ENCODE measurements at regions not wholly inside any gene's neighbourhood (a gene's known extent, or its start where the extent isn't known, plus 50 kb on each side); places are given as distances from the start of the nearest gene placed in this dataset.
"Not testable (repeated sequence)": the region's sequence is repeated elsewhere in the genome, so short reads cannot be mapped to it uniquely, and the experiment has no call there.

DNA sequence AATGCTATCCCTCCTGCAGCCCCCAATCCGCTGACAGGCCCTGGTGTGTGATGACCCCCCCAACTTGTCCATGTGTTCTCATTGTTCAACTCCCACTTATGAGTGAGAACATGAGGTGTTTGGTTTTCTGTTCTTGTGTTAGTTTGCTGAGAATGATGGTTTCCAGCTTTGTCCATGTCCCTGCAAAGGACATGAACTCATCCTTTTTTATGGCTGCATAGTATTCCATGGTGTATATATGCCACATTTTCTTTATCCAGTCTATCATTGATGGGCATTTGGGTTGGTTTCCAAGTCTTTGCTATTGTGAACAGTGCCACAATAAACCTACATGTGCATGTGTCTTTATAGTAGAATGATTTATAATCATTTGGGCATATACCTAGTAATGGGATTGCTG is 131.9 kb upstream of the MTPN start:
- H3K4me1 ChIP-seq (ENCODE audit: control insufficient read depth, insufficient read depth, low read length); H3K27ac ChIP-seq (ENCODE audit: low read length); H3K9me3 ChIP-seq (ENCODE audit: control insufficient read depth in 2 of 2, low read length in 2 of 2); H3K4me3 ChIP-seq (ENCODE audit: low read length in 2 of 2); H3K27me3 ChIP-seq (ENCODE audit: control insufficient read depth in 1 of 2, insufficient read depth in 2 of 2, low read length in 2 of 2); H3K36me3 ChIP-seq (ENCODE audit: control insufficient read depth in 2 of 2, insufficient read depth in 2 of 2, low read length in 2 of 2); H3K9ac ChIP-seq (ENCODE audit: low read length in 2 of 2): not testable (repeated sequence)

DNA sequence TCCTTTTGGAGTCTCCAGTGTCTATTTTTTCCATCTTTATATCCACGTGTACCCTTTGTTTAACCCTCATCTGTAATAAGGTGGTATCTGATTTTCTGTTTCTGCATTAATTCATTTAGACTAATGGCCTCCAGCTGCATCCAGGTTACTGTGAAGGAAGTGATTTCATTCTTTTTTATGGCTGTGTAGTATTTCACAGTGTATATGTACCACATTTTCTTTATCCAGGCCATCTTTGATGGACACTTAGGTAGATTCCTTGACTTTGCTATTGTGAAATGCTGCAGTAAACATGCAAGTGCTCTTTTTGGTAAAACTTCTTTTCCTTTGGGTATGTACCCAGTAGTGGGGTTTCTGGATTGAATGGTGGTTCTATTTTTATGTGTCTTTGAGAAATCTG is 128.0 kb upstream of the MTPN start:
- Histone ChIP-seq H3K4me1 (ENCODE audit: control insufficient read depth, insufficient read depth, low read length) (no peaks in the 10 kb centered on the region), H3K9me3 (ENCODE audit: control insufficient read depth in 2 of 2, low read length in 2 of 2) (peaks cover 0 to 3% of the 10 kb centered on the region in 2 donors), H3K9ac (ENCODE audit: low read length in 2 of 2) (no peak overlapping the region), H3K36me3 (ENCODE audit: control insufficient read depth in 2 of 2, insufficient read depth in 2 of 2, low read length in 2 of 2) (no peaks in the 10 kb centered on the region), H3K27me3 (ENCODE audit: control insufficient read depth in 1 of 2, insufficient read depth in 2 of 2, low read length in 2 of 2) (no peaks in the 10 kb centered on the region), H3K27ac (ENCODE audit: low read length) (no peak overlapping the region), H3K4me3 (ENCODE audit: low read length in 2 of 2) (no peak overlapping the region)

GRCh38 chr7:136104269-136104603 is 127.1 kb upstream of the MTPN start:
- no peaks in the 10 kb centered on the region for H3K4me1 ChIP-seq (ENCODE audit: control insufficient read depth, insufficient read depth, low read length)
- H3K36me3 ChIP-seq (ENCODE audit: control insufficient read depth in 2 of 2, insufficient read depth in 2 of 2, low read length in 2 of 2): no peaks in the 10 kb centered on the region
- no peak overlapping the region for H3K27ac ChIP-seq (ENCODE audit: low read length)
- no peak overlapping the region for H3K9ac ChIP-seq (ENCODE audit: low read length in 2 of 2)
- no peaks in the 10 kb centered on the region for H3K27me3 ChIP-seq (ENCODE audit: control insufficient read depth in 1 of 2, insufficient read depth in 2 of 2, low read length in 2 of 2)
- H3K4me3 ChIP-seq (ENCODE audit: low read length in 2 of 2): no peak overlapping the region
- H3K9me3 ChIP-seq (ENCODE audit: control insufficient read depth in 2 of 2, low read length in 2 of 2): no peaks in the 10 kb centered on the region

DNA sequence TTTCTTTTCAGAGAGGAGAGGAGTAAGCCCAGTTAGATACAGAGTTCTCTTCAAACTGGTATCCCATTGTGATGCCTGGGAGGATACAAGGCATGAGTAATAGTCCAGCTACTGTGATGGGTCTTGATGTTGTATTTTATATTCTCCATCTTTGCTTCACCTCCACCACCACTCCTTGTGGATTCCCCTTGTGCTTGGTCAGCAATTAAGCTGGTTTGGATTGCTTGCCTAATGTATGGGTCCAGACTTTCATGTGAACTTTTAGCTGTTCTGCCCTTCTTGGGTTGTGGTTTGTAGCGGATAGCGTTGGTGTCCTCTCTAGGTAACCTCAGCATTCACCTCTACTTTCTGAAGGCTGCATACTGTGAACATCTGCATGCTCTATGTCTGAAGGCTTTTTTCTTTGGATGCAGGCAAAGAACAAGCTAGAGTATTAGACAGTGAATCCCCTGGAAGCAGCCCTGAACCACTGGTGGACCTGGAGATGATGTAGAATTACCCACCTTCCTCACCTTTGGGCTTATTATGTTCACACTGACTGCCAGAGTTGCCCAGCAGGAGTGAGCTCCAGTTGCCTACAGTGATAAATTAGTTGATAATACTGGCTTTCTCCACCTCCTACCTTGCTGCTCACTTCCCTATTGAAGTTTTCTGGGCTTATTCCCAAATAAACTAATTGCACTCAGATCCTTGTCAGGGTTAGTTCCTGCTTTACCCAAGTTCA is 126.5 kb upstream of the MTPN start:
- Histone ChIP-seq H3K9me3 (ENCODE audit: control insufficient read depth in 2 of 2, low read length in 2 of 2) (no peaks in the 10 kb centered on the region), H3K4me1 (ENCODE audit: control insufficient read depth, insufficient read depth, low read length) (no peaks in the 10 kb centered on the region), H3K27ac (ENCODE audit: low read length) (no peak overlapping the region), H3K4me3 (ENCODE audit: low read length in 2 of 2) (no peak overlapping the region), H3K27me3 (ENCODE audit: control insufficient read depth in 1 of 2, insufficient read depth in 2 of 2, low read length in 2 of 2) (no peaks in the 10 kb centered on the region), H3K36me3 (ENCODE audit: control insufficient read depth in 2 of 2, insufficient read depth in 2 of 2, low read length in 2 of 2) (no peaks in the 10 kb centered on the region), H3K9ac (ENCODE audit: low read length in 2 of 2) (no peak overlapping the region)

- Histone ChIP-seq H3K36me3 (ENCODE audit: control insufficient read depth in 2 of 2, insufficient read depth in 2 of 2, low read length in 2 of 2) (no peaks in the 10 kb centered on the region), H3K27me3 (ENCODE audit: control insufficient read depth in 1 of 2, insufficient read depth in 2 of 2, low read length in 2 of 2) (no peaks in the 10 kb centered on the region), H3K9me3 (ENCODE audit: control insufficient read depth in 2 of 2, low read length in 2 of 2) (no peaks in the 10 kb centered on the region), H3K27ac (ENCODE audit: low read length) (no peak overlapping the region), H3K4me3 (ENCODE audit: low read length in 2 of 2) (no peak overlapping the region), H3K4me1 (ENCODE audit: control insufficient read depth, insufficient read depth, low read length) (no peaks in the 10 kb centered on the region), H3K9ac (ENCODE audit: low read length in 2 of 2) (no peak overlapping the region)
These were observed 125.7 kb upstream of the MTPN start for GRCh38 chr7:136102881-136103280.

DNA sequence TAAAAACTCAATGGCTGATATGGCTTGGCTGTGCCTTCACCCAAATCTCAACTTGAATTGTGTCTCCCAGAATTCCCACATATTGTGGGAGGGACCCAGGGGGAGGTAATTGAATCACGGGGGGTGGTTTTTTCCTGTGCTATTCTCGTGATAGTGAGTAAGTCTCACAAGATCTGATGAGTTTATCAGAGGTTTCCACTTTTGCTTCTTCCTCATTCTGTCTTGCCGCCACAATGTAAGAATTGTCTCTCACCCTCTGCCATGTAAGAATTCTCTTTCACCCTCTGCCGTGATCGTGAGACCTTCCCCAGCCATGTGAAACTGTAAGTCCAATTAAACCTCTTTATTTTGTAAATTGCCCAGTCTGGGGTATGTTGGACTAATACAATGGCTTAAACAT is 115.6 kb upstream of the MTPN start:
- H3K9ac ChIP-seq (ENCODE audit: low read length in 2 of 2); H3K27me3 ChIP-seq (ENCODE audit: control insufficient read depth in 1 of 2, insufficient read depth in 2 of 2, low read length in 2 of 2); H3K27ac ChIP-seq (ENCODE audit: low read length); H3K4me3 ChIP-seq (ENCODE audit: low read length in 2 of 2); H3K9me3 ChIP-seq (ENCODE audit: control insufficient read depth in 2 of 2, low read length in 2 of 2); H3K36me3 ChIP-seq (ENCODE audit: control insufficient read depth in 2 of 2, insufficient read depth in 2 of 2, low read length in 2 of 2); H3K4me1 ChIP-seq (ENCODE audit: control insufficient read depth, insufficient read depth, low read length): not testable (repeated sequence)

- Histone ChIP-seq H3K4me3 (ENCODE audit: low read length in 2 of 2) (no peak overlapping the region), H3K36me3 (ENCODE audit: control insufficient read depth in 2 of 2, insufficient read depth in 2 of 2, low read length in 2 of 2) (no peaks in the 10 kb centered on the region), H3K27ac (ENCODE audit: low read length) (no peak overlapping the region), H3K9ac (ENCODE audit: low read length in 2 of 2) (no peak overlapping the region), H3K9me3 (ENCODE audit: control insufficient read depth in 2 of 2, low read length in 2 of 2) (no peaks in the 10 kb centered on the region), H3K27me3 (ENCODE audit: control insufficient read depth in 1 of 2, insufficient read depth in 2 of 2, low read length in 2 of 2) (no peaks in the 10 kb centered on the region), H3K4me1 (ENCODE audit: control insufficient read depth, insufficient read depth, low read length) (peaks cover 5% of the 10 kb centered on the region)
These were observed 110.7 kb upstream of the MTPN start for GRCh38 chr7:136087881-136088280.

DNA sequence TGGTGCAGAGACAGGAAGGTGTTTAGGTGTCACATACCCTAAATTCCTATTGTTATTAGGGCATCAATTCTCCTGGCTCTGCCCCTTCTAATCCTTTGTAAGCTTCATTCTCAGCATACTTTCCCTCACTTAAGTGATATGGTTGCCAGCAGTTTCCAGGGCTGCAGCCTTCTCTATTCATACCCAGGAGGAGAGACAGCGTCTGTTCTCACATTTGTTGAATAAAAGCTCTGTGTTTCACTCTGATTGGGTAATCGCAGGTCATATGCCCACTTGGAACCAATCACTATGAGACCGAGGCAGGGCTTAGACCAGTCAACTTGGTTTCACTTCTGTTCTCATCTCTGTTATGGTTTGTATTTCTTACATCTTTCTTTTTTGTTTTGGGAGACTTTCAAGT is 109.6 kb upstream of the MTPN start:
- Histone ChIP-seq H3K4me1 (ENCODE audit: control insufficient read depth, insufficient read depth, low read length) (peaks cover 5% of the 10 kb centered on the region), H3K9me3 (ENCODE audit: control insufficient read depth in 2 of 2, low read length in 2 of 2) (no peaks in the 10 kb centered on the region), H3K27ac (ENCODE audit: low read length) (no peak overlapping the region), H3K9ac (ENCODE audit: low read length in 2 of 2) (peak overlapping the region in 1 of 2 donors; percentile 40), H3K36me3 (ENCODE audit: control insufficient read depth in 2 of 2, insufficient read depth in 2 of 2, low read length in 2 of 2) (no peaks in the 10 kb centered on the region), H3K27me3 (ENCODE audit: control insufficient read depth in 1 of 2, insufficient read depth in 2 of 2, low read length in 2 of 2) (no peaks in the 10 kb centered on the region), H3K4me3 (ENCODE audit: low read length in 2 of 2) (peak overlapping the region; percentile 66 to 69)

DNA sequence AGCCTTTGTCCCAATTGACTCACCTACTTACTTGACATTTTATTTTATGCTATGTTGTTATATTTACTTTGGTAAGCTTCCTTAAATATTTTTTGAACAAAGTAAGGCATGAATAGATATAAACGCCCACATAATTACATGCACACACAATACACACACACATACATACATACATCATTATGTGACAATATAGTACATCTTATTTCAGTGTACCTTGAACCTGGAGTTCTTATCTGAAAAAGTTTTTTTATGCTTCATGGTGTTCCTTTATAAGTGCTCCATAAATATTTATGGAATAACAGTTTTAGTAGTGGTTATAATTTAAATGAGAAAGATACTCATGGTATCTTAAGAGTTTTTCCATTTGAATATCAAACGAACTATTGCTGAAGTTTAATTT is 102.8 kb upstream of the MTPN start:
- no peak overlapping the region for H3K27ac ChIP-seq (ENCODE audit: low read length)
- H3K4me3 ChIP-seq (ENCODE audit: low read length in 2 of 2): no peak overlapping the region
- no peaks in the 10 kb centered on the region for H3K9me3 ChIP-seq (ENCODE audit: control insufficient read depth in 2 of 2, low read length in 2 of 2)
- no peaks in the 10 kb centered on the region for H3K4me1 ChIP-seq (ENCODE audit: control insufficient read depth, insufficient read depth, low read length)
- no peaks in the 10 kb centered on the region for H3K27me3 ChIP-seq (ENCODE audit: control insufficient read depth in 1 of 2, insufficient read depth in 2 of 2, low read length in 2 of 2)
- no peak overlapping the region for H3K9ac ChIP-seq (ENCODE audit: low read length in 2 of 2)
- H3K36me3 ChIP-seq (ENCODE audit: control insufficient read depth in 2 of 2, insufficient read depth in 2 of 2, low read length in 2 of 2): no peaks in the 10 kb centered on the region

- no peak overlapping the region for H3K27ac ChIP-seq (ENCODE audit: low read length)
- H3K9ac ChIP-seq (ENCODE audit: low read length in 2 of 2): no peak overlapping the region
These were observed 102.3 kb upstream of the MTPN start for GRCh38 chr7:136079478-136079892.

DNA sequence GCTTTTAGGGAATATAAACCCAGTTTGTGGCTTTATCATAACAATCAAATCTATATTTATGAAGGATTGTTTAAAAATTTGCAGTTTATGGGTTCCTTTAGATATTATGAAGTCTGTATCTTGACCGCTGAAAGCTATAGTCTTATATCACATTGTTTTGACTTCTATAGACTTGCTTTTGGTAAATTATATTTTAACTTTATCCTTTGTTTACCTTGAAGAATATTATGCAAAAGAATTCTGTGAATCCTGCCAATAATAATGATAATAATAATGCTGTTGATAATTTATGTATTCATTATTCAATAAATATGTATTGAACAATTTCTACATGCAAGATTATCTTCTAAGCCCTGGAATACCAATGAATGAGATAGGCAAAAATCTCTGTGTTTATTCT is 101.9 kb upstream of the MTPN start:
- no peaks in the 10 kb centered on the region for H3K9me3 ChIP-seq (ENCODE audit: control insufficient read depth in 2 of 2, low read length in 2 of 2)
- no peak overlapping the region for H3K9ac ChIP-seq (ENCODE audit: low read length in 2 of 2)
- no peak overlapping the region for H3K27ac ChIP-seq (ENCODE audit: low read length)
- H3K36me3 ChIP-seq (ENCODE audit: control insufficient read depth in 2 of 2, insufficient read depth in 2 of 2, low read length in 2 of 2): no peaks in the 10 kb centered on the region
- H3K27me3 ChIP-seq (ENCODE audit: control insufficient read depth in 1 of 2, insufficient read depth in 2 of 2, low read length in 2 of 2): no peaks in the 10 kb centered on the region
- H3K4me3 ChIP-seq (ENCODE audit: low read length in 2 of 2): no peak overlapping the region
- no peaks in the 10 kb centered on the region for H3K4me1 ChIP-seq (ENCODE audit: control insufficient read depth, insufficient read depth, low read length)

More at GRCh38 chr7:136079478-136079892, 102.3 kb upstream of the MTPN start:
- no peak overlapping the region for H3K4me3 ChIP-seq (ENCODE audit: low read length in 2 of 2)
- H3K4me1 ChIP-seq (ENCODE audit: control insufficient read depth, insufficient read depth, low read length): no peaks in the 10 kb centered on the region
- no peaks in the 10 kb centered on the region for H3K9me3 ChIP-seq (ENCODE audit: control insufficient read depth in 2 of 2, low read length in 2 of 2)
- H3K36me3 ChIP-seq (ENCODE audit: control insufficient read depth in 2 of 2, insufficient read depth in 2 of 2, low read length in 2 of 2): no peaks in the 10 kb centered on the region
- H3K27me3 ChIP-seq (ENCODE audit: control insufficient read depth in 1 of 2, insufficient read depth in 2 of 2, low read length in 2 of 2): no peaks in the 10 kb centered on the region

Data from stomach smooth muscle (tissue), 2 donors.